Thoracic aorta (tissue), 2 donors: ENCODE measurements at regions not wholly inside any gene's neighbourhood (a gene's known extent, or its start where the extent isn't known, plus 50 kb on each side); places are given as distances from the start of the nearest gene placed in this dataset.

ENCODE experiments used
- ATAC-seq: fragments of 150-250 bp; one replicate; pipeline ENCODE4 v1.8.0; 2017; ENCODE audit warnings: low read depth; ENCODE audit not compliant: insufficient number of reproducible peaks, low FRiP score
- DNase-seq: peaks from one replicate; pipeline ENCODE4 v3.0.0-alpha.2; 2020; ENCODE audit warnings: low spot score
- H3K27ac ChIP-seq, 2 donors: fragments of 200-600 bp; sonication (generic); 1 replicate in 1 of 2; 2 replicates in 1 of 2; pipeline ENCODE4 v1.5.1; 2016; ENCODE audit warnings: mild to moderate bottlenecking in 2 of 2, moderate library complexity in 2 of 2
- H3K27me3 ChIP-seq: fragments of 200-600 bp; sonication (generic); replicated peaks from 2 replicates; pipeline ENCODE4 v1.6.0; 2016; ENCODE audit warnings: mild to moderate bottlenecking; ENCODE audit not compliant: insufficient read depth
- H3K36me3 ChIP-seq: fragments of 200-600 bp; sonication (generic); one replicate; pipeline ENCODE4 v1.5.1; 2016
- H3K4me1 ChIP-seq, 2 donors: fragments of 200-600 bp; sonication (generic); 1 replicate in 1 of 2; 2 replicates in 1 of 2; pipeline versions ENCODE4 v1.5.1 to v1.6.0; 2016; ENCODE audit warnings: low read depth in 2 of 2, mild to moderate bottlenecking in 1 of 2; ENCODE audit not compliant: control insufficient read depth in 1 of 2
- H3K4me3 ChIP-seq: fragments of 200-600 bp; sonication (generic); 2 replicates; pipeline ENCODE4 v1.5.1; 2016; ENCODE audit warnings: mild to moderate bottlenecking
- H3K9me3 ChIP-seq: fragments of 200-600 bp; sonication (generic); 2 replicates; pipeline ENCODE4 v1.5.1; 2016
- TF ChIP-seq, protein P1 (sequence below): fragments of 200-600 bp; sonication (generic); IDR thresholded peaks from one replicate; pipeline ENCODE4 v1.5.1; 2019; ENCODE audit warnings: antibody characterized with exemption

DNA sequence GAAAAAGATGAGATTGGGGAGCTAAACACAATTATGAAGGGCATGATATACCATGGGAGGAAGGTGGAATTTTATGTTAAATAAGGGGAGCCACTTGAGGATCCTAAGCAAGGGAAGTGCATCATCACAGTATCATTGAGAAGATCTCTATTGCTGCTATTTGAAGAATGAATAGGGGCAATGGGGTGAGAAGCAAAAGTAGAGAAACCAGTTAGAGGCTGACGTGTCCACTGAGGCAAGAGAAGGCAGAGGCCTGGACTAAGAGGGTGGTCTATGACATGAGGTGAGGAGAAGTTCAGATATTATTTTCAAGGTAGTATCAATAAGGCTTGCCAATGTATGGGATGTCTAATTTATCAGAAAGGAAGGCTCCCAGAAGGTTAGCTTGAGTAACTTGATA lies 111.6 kb downstream of the TENT5A start:
- Histone ChIP-seq H3K27me3 (no peaks in the 10 kb centered on the region), H3K4me1 (no peaks in the 10 kb centered on the region), H3K4me3 (no peak overlapping the region), H3K36me3 (no peaks in the 10 kb centered on the region), H3K27ac (no peak overlapping the region), H3K9me3 (no peaks in the 10 kb centered on the region)
- TF ChIP-seq, protein P1, sequence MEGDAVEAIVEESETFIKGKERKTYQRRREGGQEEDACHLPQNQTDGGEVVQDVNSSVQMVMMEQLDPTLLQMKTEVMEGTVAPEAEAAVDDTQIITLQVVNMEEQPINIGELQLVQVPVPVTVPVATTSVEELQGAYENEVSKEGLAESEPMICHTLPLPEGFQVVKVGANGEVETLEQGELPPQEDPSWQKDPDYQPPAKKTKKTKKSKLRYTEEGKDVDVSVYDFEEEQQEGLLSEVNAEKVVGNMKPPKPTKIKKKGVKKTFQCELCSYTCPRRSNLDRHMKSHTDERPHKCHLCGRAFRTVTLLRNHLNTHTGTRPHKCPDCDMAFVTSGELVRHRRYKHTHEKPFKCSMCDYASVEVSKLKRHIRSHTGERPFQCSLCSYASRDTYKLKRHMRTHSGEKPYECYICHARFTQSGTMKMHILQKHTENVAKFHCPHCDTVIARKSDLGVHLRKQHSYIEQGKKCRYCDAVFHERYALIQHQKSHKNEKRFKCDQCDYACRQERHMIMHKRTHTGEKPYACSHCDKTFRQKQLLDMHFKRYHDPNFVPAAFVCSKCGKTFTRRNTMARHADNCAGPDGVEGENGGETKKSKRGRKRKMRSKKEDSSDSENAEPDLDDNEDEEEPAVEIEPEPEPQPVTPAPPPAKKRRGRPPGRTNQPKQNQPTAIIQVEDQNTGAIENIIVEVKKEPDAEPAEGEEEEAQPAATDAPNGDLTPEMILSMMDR: no peak
- ATAC-seq (no peak), DNase-seq (no peak)

DNA sequence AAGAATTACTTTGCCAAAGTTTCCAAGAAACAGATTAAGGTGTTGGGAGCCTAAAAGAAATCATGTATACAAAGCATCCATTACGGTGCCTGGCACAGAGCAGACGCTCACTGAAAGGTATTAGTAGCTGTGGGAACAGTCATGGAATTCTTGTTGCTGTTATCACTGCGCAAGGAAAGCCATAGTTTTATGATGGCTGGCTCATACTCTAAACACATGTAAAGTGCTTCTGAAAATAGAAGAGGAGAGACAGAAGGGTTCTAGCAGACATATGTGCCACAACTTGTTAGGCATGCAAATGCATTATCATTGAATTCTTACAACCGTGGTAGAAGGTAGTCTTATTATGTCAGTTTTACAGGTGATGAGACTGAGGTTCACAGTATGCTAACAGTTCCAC lies 112.4 kb downstream of the TENT5A start:
- TF ChIP-seq, protein P1: no peak
- no peaks in the 10 kb centered on the region for H3K9me3 ChIP-seq
- no peak for DNase-seq
- H3K4me3 ChIP-seq: no peak overlapping the region
- H3K27me3 ChIP-seq: no peaks in the 10 kb centered on the region
- H3K4me1 ChIP-seq: no peaks in the 10 kb centered on the region
- H3K27ac ChIP-seq: no peak overlapping the region
- no peaks in the 10 kb centered on the region for H3K36me3 ChIP-seq
- ATAC-seq: no peak

DNA sequence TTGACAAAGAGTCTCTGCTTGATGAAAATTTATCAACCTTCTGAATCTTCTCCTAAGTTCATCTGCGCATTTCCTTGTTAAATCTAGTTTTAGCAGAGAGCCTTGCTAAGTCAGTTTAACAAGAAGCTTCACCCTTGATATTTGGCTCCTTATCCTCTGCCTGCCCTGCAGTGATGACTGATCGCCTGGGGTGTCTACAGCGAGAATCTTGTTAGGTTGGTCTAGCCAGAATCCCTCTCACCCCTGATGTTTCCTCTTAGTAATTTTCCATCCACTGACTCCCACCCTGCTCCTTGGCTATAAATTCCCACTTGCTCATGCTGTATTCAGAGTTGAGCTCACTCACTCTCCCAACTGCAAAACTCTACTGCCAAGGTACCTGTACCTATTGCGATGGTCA lies 114.1 kb downstream of the TENT5A start:
- Histone ChIP-seq H3K9me3 (no peaks in the 10 kb centered on the region), H3K4me3 (no peak overlapping the region), H3K27ac (no peak overlapping the region), H3K36me3 (no peaks in the 10 kb centered on the region), H3K27me3 (no peaks in the 10 kb centered on the region), H3K4me1 (no peaks in the 10 kb centered on the region)
- TF ChIP-seq, protein P1: no peak
- ATAC-seq: no peak
- DNase-seq: no peak

DNA sequence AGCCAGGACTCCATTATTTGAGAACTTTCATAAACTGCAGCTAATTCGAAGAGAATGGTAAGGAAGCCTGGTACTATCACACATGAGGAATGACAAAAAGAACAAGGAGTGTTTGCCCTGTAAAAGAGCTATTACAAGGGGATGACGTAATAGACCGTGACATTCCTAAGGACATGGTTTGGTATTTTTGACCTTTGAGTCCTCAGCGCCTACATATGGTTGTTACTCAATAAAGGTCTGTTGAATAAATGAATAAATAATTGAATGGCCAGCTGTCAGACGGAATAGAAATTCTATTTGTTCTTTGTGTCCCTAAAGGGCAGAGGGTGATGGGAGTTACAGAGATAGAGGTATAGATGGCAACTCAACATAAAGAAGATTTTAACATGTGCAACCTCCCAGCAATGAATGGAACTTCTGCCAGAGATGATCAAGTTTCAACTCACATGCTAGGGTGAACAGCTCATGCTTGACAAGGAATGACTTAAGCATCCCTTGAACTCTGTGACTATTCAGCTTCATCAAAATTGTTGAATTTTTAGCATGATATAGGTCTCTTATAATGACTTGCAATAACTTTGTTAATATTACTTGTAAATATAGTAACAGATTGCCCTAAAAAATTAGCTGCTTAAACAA lies 115.4 kb downstream of the TENT5A start:
- TF ChIP-seq, protein P1: no peak
- Histone ChIP-seq H3K36me3 (no peaks in the 10 kb centered on the region), H3K27ac (no peak overlapping the region), H3K27me3 (no peaks in the 10 kb centered on the region), H3K9me3 (no peaks in the 10 kb centered on the region), H3K4me1 (no peaks in the 10 kb centered on the region), H3K4me3 (no peak overlapping the region)
- DNase-seq (no peak), ATAC-seq (no peak)

DNA sequence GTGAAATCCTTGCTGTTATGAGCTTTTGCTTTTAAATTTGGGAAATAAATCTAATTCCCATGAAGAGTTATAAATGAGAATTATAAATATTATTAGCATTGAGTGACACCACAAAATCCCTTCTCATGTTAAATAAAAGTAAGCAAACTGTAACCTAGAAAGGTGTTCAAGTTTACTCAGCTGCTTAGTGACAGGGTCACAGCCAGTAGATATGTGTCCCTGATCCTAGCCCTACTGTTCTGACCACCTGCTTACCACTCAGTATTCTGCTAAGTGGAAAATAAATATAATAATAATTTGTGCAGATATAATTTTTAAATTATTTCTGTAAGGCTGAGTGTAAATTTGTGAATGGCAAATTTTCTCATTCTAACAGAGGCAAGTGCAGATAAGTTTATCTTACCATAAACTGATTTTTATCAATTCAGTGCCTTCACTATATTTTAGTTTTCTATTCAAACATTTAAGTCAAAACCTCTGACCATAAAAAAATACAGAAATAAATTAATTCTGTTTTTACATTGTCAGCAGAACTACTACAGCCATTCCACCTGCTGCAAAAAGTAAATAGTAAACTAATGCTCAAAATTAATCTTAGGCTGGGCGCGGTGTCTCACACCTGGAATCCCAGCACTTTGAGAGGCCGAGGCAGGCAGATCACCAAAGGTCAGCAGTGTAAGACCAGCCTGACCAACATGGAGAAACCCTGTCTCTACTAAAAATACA lies 118.2 kb downstream of the TENT5A start:
- no peaks in the 10 kb centered on the region for H3K27me3 ChIP-seq
- TF ChIP-seq, protein P1: no peak
- peaks cover 17% of the 10 kb centered on the region for H3K9me3 ChIP-seq
- ATAC-seq (no peak), DNase-seq (no peak)
- no peaks in the 10 kb centered on the region for H3K4me1 ChIP-seq
- no peak overlapping the region for H3K27ac ChIP-seq
- no peak overlapping the region for H3K4me3 ChIP-seq
- H3K36me3 ChIP-seq: no peaks in the 10 kb centered on the region
